NB4 (cell line): ENCODE measurements at regions not wholly inside any gene's neighbourhood (a gene's known extent, or its start where the extent isn't known, plus 50 kb on each side); places are given as distances from the start of the nearest gene placed in this dataset.

Experiments used
- MYC ChIP-seq: IDR thresholded peaks from 2 replicates; pipeline ENCODE4 v1.6.1; 2011; ENCODE audit warnings: low read depth, low read length
- POLR2A ChIP-seq: IDR thresholded peaks from 2 replicates; pipeline ENCODE4 v1.6.1; 2011; ENCODE audit warnings: mild to moderate bottlenecking; ENCODE audit not compliant: insufficient read length; ENCODE audit errors: extremely low read depth
- TF ChIP-seq, protein P1 (sequence below): IDR thresholded peaks from one replicate; pipeline ENCODE4 v1.5.1; 2012; ENCODE audit warnings: low read depth, low read length

DNA sequence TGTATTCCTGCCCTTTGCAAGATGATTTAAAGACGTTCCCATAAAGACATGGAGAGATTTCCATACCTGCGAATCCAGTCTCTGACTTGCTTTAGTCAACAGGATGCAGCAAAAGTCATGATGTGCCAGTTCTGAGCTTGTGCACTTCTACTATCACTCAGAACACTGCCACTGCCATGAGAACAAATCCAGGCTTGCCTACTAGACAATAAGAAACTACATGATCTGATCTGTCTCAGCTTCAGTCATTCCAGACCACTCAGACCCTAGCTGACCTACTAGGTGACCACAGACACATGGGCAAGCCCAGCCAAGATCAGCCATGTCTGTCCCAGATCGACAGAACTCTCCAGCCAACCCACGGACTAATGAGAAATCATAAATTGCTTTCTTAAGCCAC is 219.2 kb downstream of the RRAGC start:
- TF ChIP-seq POLR2A (no peak), MYC (no peak)
- TF ChIP-seq, protein P1, sequence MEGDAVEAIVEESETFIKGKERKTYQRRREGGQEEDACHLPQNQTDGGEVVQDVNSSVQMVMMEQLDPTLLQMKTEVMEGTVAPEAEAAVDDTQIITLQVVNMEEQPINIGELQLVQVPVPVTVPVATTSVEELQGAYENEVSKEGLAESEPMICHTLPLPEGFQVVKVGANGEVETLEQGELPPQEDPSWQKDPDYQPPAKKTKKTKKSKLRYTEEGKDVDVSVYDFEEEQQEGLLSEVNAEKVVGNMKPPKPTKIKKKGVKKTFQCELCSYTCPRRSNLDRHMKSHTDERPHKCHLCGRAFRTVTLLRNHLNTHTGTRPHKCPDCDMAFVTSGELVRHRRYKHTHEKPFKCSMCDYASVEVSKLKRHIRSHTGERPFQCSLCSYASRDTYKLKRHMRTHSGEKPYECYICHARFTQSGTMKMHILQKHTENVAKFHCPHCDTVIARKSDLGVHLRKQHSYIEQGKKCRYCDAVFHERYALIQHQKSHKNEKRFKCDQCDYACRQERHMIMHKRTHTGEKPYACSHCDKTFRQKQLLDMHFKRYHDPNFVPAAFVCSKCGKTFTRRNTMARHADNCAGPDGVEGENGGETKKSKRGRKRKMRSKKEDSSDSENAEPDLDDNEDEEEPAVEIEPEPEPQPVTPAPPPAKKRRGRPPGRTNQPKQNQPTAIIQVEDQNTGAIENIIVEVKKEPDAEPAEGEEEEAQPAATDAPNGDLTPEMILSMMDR: no peak
